GM13976 (cell line): ENCODE measurements at regions not wholly inside any gene's neighbourhood (a gene's known extent, or its start where the extent isn't known, plus 50 kb on each side); places are given as distances from the start of the nearest gene placed in this dataset.

Experiments
- DNase-seq: peaks from one replicate; pipeline ENCODE4 v3.0.0; 2012; ENCODE audit warnings: low spot score
- in situ Hi-C: fragments of 300-500 bp; cut with MboI; formaldehyde crosslinking; loops from one replicate; pipeline ENCODE4 v1.12.0; 2022; ENCODE audit warnings: low sequenced_read_pairs, mixed read lengths, inconsistent platforms; ENCODE audit not compliant: unreplicated experiment
- TF ChIP-seq, protein P1 (sequence below): IDR thresholded peaks from 2 replicates; pipeline ENCODE4 v1.5.1; 2012; ENCODE audit warnings: borderline replicate concordance, mild to moderate bottlenecking; ENCODE audit not compliant: insufficient read depth; ENCODE audit errors: extremely low read depth, missing control alignments, control extremely low read depth

- in situ Hi-C loops, result no loop called here
- no peak for DNase-seq
Measured at GRCh38 chr10:4470231-4470835, 355.7 kb upstream of the AKR1E2 start.

DNA sequence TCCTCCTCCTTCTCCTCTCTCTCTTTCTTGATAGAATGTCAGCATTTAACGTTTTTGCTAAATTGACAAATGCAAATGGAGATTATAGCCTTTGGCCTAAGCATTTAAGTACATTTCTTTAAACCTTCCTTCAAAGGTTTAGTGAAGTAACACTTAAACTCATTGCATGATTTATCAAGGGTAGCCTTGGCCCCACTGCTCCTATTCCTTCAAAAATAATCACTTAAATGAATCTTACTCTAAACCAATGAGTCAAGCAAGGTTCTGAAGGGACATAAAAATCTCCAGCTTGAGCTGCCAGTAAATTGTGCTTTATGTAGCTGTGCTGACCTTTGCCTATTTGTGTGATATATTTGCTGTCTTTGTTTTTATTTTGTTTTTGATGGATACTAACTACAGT lies 358.5 kb upstream of the AKR1E2 start:
- TF ChIP-seq, protein P1, sequence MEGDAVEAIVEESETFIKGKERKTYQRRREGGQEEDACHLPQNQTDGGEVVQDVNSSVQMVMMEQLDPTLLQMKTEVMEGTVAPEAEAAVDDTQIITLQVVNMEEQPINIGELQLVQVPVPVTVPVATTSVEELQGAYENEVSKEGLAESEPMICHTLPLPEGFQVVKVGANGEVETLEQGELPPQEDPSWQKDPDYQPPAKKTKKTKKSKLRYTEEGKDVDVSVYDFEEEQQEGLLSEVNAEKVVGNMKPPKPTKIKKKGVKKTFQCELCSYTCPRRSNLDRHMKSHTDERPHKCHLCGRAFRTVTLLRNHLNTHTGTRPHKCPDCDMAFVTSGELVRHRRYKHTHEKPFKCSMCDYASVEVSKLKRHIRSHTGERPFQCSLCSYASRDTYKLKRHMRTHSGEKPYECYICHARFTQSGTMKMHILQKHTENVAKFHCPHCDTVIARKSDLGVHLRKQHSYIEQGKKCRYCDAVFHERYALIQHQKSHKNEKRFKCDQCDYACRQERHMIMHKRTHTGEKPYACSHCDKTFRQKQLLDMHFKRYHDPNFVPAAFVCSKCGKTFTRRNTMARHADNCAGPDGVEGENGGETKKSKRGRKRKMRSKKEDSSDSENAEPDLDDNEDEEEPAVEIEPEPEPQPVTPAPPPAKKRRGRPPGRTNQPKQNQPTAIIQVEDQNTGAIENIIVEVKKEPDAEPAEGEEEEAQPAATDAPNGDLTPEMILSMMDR, result no peak
- in situ Hi-C loops, result no loop called here
- DNase-seq, result no peak

More at GRCh38 chr10:4470231-4470835, 355.7 kb upstream of the AKR1E2 start:
- TF ChIP-seq, protein P1, result no peak

DNA sequence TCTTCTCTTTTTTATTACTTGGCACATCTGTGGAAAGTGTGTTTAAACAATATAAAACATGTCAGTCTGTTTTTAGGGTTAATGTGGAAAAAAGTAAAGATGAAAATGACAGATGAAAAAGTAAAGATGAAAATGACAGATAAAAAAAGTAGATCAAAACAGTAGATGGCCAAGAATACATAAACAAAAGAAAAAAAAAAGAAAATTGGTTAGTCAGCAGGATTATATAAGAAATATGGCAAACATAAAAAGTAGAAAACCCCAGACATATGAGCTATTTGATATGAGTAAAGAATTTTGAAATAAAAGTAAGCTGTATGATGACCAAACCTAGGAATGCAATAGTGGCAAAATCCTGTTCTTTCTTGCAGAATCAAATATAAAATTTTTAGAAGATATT lies 365.7 kb upstream of the AKR1E2 start:
- no peak for DNase-seq
- TF ChIP-seq, protein P1, result no peak
- in situ Hi-C loops, result no loop called here

GRCh38 chr10:4459531-4459930 lies 366.5 kb upstream of the AKR1E2 start:
- TF ChIP-seq, protein P1, result no peak
- no peak for DNase-seq
- in situ Hi-C loops, result no loop called here

GRCh38 chr10:4457597-4457996 lies 368.4 kb upstream of the AKR1E2 start:
- in situ Hi-C loops, result no loop called here
- DNase-seq, result no peak
- TF ChIP-seq, protein P1, result no peak

- TF ChIP-seq, protein P1, result no peak
- no peak for DNase-seq
- in situ Hi-C loops, result no loop called here
Measured at GRCh38 chr10:4456776-4457175, 369.2 kb upstream of the AKR1E2 start.

- in situ Hi-C loops, result no loop called here
- TF ChIP-seq, protein P1, result no peak
- DNase-seq, result no peak
Measured at GRCh38 chr10:4456279-4456678, 369.7 kb upstream of the AKR1E2 start.
